Stimulated activated CD4-positive, alpha-beta T cell treated with anti-CD3 and anti-CD28 coated beads, Interleukin-4, amount 100 ng/mL, for 48 hours (primary cell): ENCODE measurements at regions not wholly inside any gene's neighbourhood (a gene's known extent, or its start where the extent isn't known, plus 50 kb on each side); places are given as distances from the start of the nearest gene placed in this dataset.
A peak's percentile ranks its signal among the peaks of the same experiment; 100 is the strongest.

Experiments used
- DNase-seq, 2 donors: peaks; one replicate each; pipeline ENCODE4 v3.0.0-alpha.2; 2020; ENCODE audit warnings: low read depth in 2 of 2

- DNase-seq = no peak
Measured at GRCh38 chr4:74613266-74613665, 168.3 kb downstream of the AREG start.

DNA sequence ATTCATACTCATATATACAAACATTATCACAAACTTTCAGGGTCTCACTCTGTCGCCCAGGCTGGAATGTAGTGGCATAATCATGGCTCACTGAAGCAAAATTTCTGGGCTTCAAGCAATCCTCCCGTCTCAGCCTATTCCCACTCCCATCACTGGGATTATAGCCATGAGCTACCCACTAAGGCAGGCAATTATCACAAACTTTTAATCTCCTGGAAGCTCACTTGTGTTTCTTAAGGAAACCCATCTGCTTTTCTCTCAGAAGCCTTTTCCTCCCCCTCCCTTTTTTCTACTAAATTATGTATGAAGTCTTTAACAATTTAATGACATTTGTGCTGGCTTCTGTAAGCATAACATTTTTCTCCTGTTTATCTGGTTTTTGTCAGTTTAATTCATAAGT is 170.5 kb downstream of the AREG start:
- DNase-seq = no peak

DNA sequence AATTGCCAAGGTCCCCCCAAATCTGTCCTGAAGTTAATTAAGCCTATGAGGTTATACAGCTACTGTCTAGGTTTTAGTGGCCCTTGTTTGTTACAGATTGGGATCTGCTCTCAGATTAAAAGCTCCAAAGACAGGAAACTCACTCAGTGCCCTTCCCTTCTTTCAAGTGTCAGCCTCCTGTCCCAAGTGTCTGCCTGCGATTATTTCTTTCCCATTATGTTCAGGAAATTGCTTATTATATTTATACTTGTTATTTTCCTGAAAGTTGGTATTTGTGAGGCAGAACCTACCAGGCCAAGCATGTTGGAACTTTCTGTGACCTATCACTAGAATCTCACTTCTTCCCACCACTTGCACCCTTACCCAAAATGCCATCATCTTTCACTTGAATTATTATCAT is 173.2 kb downstream of the AREG start:
- no peak for DNase-seq

DNA sequence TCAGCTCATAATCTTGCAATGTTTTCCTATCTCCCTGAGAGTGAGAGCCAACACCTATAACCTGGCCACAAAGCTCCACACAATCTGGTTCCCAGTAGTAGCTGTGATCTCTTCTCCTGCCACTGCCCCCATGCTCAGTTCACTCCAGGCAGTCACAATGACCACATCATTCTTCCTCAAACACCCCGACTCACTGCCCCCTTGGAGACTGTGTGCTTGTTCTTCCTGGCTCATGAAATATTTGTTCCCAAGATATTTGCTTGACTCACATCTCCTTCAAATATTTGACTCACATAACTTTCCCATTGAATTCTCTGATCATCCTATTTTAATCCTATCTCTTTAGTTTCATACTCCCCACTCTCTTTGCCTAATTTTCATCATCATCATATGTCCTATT is 173.7 kb downstream of the AREG start:
- no peak for DNase-seq

DNA sequence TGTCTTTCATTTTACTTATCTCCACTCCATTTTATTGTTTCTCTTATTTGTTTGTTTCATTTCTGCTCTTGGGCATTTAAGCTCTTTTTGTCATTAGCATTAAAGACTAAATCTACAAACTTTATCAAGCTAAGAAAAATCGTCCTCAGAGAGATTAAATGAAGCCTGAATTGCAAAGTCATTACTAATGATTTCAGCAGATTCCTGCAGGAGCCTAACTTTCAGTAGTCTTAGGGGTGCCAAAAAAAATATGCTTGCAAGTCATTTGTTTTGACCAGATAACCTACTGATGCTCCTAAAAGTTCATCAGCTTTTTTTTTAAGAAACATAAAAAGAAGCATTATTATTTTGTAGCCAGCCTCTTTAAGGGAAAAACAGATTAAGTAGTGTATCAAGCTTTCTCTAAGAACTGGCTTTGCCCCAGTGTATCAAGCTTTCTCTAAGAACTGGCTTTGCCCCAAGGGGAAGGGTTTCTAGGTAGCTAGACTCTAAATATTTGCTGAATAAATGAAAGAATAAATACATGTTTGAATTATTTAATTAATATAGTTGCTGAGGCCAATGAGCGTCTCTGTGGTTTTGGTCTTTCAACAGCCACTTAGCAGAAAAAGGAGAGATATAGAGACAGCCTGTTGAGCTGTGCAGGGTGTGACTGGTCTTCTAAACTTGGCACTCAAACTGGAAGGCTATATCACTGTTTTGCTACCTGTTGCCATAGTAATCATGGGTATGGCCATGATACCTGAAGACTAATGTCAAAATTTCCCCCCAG is 174.2 kb downstream of the BTC start:
- no peak for DNase-seq

- no peak for DNase-seq
Measured at GRCh38 chr4:74621616-74622015, 172.7 kb downstream of the BTC start.

DNA sequence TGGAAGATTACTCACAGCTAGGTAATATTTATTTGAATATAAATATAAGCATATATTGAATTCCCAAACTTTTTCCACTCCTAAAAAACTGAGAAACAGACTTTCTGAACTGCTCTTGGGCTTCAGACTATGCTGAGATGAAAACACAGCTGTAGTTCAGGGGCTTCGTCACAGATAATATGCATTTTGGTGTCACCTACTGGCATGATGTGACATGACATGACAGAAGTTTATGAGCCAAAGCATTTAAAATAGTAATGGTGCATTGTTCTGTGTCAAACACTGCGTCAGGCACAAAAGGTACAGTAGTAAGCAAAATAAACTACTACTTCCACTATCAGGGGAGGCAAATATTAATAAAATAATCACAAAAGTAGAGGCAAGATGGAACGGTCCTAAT is 171.3 kb downstream of the BTC start:
- DNase-seq = no peak

- DNase-seq = no peak
Measured at GRCh38 chr4:74624351-74625151, 169.8 kb downstream of the BTC start.

DNA sequence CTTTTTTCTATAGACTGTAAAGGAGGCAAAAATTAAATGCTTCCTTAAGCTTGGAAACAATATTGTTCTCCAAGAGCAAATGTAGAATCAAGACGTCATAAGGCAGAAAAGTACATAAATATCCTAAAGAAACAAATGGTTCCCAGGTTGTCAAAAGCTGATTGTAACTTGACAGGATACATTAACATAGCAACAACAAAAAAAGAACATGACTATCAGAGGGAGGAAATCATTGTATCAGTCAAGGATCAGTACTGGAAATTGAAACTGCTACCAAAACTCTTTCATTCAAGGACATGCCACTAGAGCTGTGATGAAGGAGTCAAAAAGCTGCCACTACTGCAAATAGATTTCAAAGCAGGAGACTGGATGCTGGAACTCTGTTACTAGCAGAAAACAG is 168.3 kb downstream of the BTC start:
- no peak for DNase-seq

GRCh38 chr4:74627093-74627492 is 167.2 kb downstream of the BTC start:
- DNase-seq = no peak

DNA sequence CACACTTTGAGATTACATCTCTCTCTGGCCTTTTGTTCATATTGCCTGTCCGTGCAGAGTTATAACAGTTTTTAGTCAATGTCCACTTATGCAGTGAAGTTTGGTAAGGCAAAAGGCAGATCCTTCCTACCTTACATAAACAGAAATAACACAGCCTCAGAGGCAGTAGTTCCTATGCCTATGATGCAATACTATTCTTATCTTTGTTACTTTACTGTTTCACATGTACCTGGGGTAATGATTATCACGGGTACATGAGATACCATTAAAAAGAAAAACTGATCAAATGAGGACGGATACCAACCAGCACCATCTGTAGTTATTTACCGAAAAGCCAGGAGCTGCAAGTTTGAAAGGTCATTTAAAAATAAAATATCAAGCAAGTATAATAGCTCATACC is 166.8 kb downstream of the BTC start:
- DNase-seq = no peak

- no peak for DNase-seq
Measured at GRCh38 chr4:74628852-74629620, 165.3 kb downstream of the BTC start.

DNA sequence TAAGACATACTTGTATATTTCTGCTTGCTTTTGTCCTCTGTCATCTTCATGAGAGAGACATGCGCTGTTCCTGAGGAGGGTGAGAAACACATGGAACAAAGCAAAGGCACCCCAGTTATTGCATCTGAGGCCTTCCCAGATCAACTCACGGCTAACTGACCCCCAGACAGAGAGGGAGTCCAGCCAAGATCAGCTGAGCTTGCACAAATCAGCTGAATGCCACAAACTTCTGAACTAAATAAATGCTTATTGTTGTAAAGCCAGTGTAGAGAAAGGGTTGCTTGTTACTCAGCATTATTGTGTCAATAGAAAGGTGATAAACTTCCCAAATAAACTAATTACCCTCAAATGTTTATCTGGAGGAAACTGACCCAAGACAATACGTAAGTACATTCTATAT is 163.8 kb downstream of the BTC start:
- DNase-seq = no peak

DNA sequence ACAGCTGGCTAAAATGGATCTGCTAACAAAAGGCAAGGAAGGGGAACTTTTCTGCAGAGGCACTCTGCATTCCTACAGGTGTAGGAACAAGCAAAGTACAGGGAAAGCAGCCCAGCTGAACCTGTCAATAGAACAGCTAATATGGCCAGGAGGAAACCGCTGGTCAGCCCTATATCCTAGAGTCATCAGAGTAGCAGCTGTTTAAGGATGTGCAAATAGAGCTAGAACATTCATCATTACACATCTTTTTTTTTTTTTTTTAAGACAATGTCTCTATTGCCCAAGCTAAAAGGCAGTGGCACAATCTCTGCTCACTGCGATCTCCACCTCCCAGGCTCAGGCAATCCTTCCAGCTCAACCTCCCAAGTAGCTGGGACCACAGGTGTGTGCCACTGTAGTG is 163.0 kb downstream of the BTC start:
- DNase-seq = no peak

GRCh38 chr4:74631988-74632387 is 162.3 kb downstream of the BTC start:
- DNase-seq = no peak

GRCh38 chr4:74632634-74633033 is 161.7 kb downstream of the BTC start:
- DNase-seq = peak; percentile 8 to 24

GRCh38 chr4:74635074-74635473 is 159.2 kb downstream of the BTC start:
- no peak for DNase-seq

GRCh38 chr4:74635490-74636123 is 158.7 kb downstream of the BTC start:
- DNase-seq = no peak

GRCh38 chr4:74638001-74638400 is 156.3 kb downstream of the BTC start:
- no peak for DNase-seq

- no peak for DNase-seq
Measured at GRCh38 chr4:74638689-74639088, 155.6 kb downstream of the BTC start.

GRCh38 chr4:74640111-74640903 is 154.0 kb downstream of the BTC start:
- no peak for DNase-seq
